MM.1S (cell line): ENCODE measurements at regions not wholly inside any gene's neighbourhood (a gene's known extent, or its start where the extent isn't known, plus 50 kb on each side); places are given as distances from the start of the nearest gene placed in this dataset.

ENCODE experiments used
- DNase-seq: peaks from one replicate; pipeline ENCODE4 v3.0.0-alpha.2; 2015
- H2AFZ ChIP-seq: fragments of 300-600 bp; sonication (generic); 2 replicates; pipeline ENCODE4 v1.6.0; 2016; ENCODE audit warnings: antibody characterized with exemption, low read length
- H3F3A ChIP-seq: fragments of 300-600 bp; sonication (generic); 2 replicates; pipeline ENCODE4 v1.6.1; 2016; ENCODE audit warnings: mild to moderate bottlenecking, antibody characterized with exemption, low read length, moderate library complexity, mixed read lengths; ENCODE audit not compliant: insufficient read depth
- H3K27ac ChIP-seq: fragments of 300-600 bp; sonication (generic); 2 replicates; pipeline ENCODE4 v1.5.1; 2016; ENCODE audit warnings: mild to moderate bottlenecking, low read length
- H3K27me3 ChIP-seq: fragments of 300-600 bp; sonication (generic); replicated peaks from 2 replicates; pipeline ENCODE4 v1.6.0; 2016; ENCODE audit warnings: low read length; ENCODE audit not compliant: insufficient read depth
- H3K36me3 ChIP-seq: fragments of 300-600 bp; sonication (generic); replicated peaks from 2 replicates; pipeline ENCODE4 v1.6.1; 2016; ENCODE audit warnings: mild to moderate bottlenecking, low read length, mixed read lengths; ENCODE audit not compliant: insufficient read depth
- H3K4me1 ChIP-seq: fragments of 300-600 bp; sonication (generic); 2 replicates; pipeline ENCODE4 v1.6.1; 2016; ENCODE audit warnings: low read length, mixed read lengths
- H3K4me2 ChIP-seq: fragments of 300-600 bp; sonication (generic); 2 replicates; pipeline ENCODE4 v1.6.0; 2016; ENCODE audit warnings: low read depth, low read length
- H3K4me3 ChIP-seq: fragments of 300-600 bp; sonication (generic); 2 replicates; pipeline ENCODE4 v1.5.1; 2016; ENCODE audit warnings: low read length, mixed read lengths
- H3K79me2 ChIP-seq: fragments of 300-600 bp; sonication (generic); 2 replicates; pipeline ENCODE4 v1.6.1; 2016; ENCODE audit warnings: mixed run types, low read length, mixed read lengths
- H3K9ac ChIP-seq: fragments of 300-600 bp; sonication (generic); 2 replicates; pipeline ENCODE4 v1.6.1; 2016; ENCODE audit warnings: low read length, mixed read lengths
- H3K9me2 ChIP-seq: fragments of 300-600 bp; sonication (generic); replicated peaks from 2 replicates; pipeline ENCODE4 v1.6.1; 2016; ENCODE audit warnings: mild to moderate bottlenecking, low read length, mixed read lengths; ENCODE audit not compliant: insufficient read depth
- H3K9me3 ChIP-seq: fragments of 300-600 bp; sonication (generic); replicated peaks from 2 replicates; pipeline ENCODE4 v1.6.1; 2016; ENCODE audit warnings: mild to moderate bottlenecking, low read length, mixed read lengths; ENCODE audit not compliant: insufficient read depth
- H4K20me1 ChIP-seq: fragments of 300-600 bp; sonication (generic); 2 replicates; pipeline ENCODE4 v1.6.1; 2016; ENCODE audit warnings: mild to moderate bottlenecking, low read length, moderate library complexity, mixed read lengths; ENCODE audit not compliant: insufficient read depth
- CTCF ChIP-seq: fragments of 300-600 bp; sonication (generic); IDR thresholded peaks from 2 replicates; pipeline ENCODE4 v1.5.1; 2016; ENCODE audit warnings: antibody characterized with exemption, low read length, mixed read lengths
- EZH2 ChIP-seq: fragments of 300-600 bp; sonication (generic); optimal IDR thresholded peaks from 2 replicates; pipeline ENCODE3; 2017; ENCODE audit warnings: low read depth, mild to moderate bottlenecking, antibody characterized with exemption, low read length, mixed read lengths
- EZH2phosphoT487 ChIP-seq: fragments of 300-600 bp; sonication (generic); IDR thresholded peaks from 2 replicates; pipeline ENCODE4 v1.6.1; 2018; ENCODE audit warnings: antibody characterized with exemption, low read length

- no peaks in the 10 kb centered on the region for H3K79me2 ChIP-seq
- no peaks in the 10 kb centered on the region for H3K4me1 ChIP-seq
- no peak for DNase-seq
- no peak overlapping the region for H3K4me2 ChIP-seq
- no peak overlapping the region for H3K9ac ChIP-seq
- no peaks in the 10 kb centered on the region for H4K20me1 ChIP-seq
- TF ChIP-seq EZH2phosphoT487 (no peak), EZH2 (no peak), CTCF (no peak)
- H3K27me3 ChIP-seq = no peaks in the 10 kb centered on the region
- H2AFZ ChIP-seq = no peak overlapping the region
- H3K36me3 ChIP-seq = no peaks in the 10 kb centered on the region
- no peak overlapping the region for H3K27ac ChIP-seq
- no peaks in the 10 kb centered on the region for H3F3A ChIP-seq
- H3K9me2 ChIP-seq = no peaks in the 10 kb centered on the region
- no peaks in the 10 kb centered on the region for H3K9me3 ChIP-seq
- H3K4me3 ChIP-seq = no peak overlapping the region
These were observed 509.9 kb downstream of the ZNF608 start for GRCh38 chr5:124236361-124237205.

GRCh38 chr5:124235576-124235975 lies 510.9 kb downstream of the ZNF608 start:
- Histone ChIP-seq H3F3A (no peaks in the 10 kb centered on the region), H3K36me3 (no peaks in the 10 kb centered on the region), H4K20me1 (no peaks in the 10 kb centered on the region), H3K27ac (no peak overlapping the region), H3K4me2 (no peak overlapping the region), H3K79me2 (no peaks in the 10 kb centered on the region), H3K9me3 (no peaks in the 10 kb centered on the region), H3K9ac (no peak overlapping the region), H3K4me1 (no peaks in the 10 kb centered on the region), H3K9me2 (no peaks in the 10 kb centered on the region), H3K27me3 (no peaks in the 10 kb centered on the region), H3K4me3 (no peak overlapping the region), H2AFZ (no peak overlapping the region)
- DNase-seq = no peak
- no peak for TF ChIP-seq EZH2phosphoT487
- no peak for TF ChIP-seq CTCF
- no peak for TF ChIP-seq EZH2

- Histone ChIP-seq H3K36me3 (no peaks in the 10 kb centered on the region), H3K79me2 (no peaks in the 10 kb centered on the region), H3K4me1 (no peaks in the 10 kb centered on the region), H3F3A (no peaks in the 10 kb centered on the region), H3K27ac (no peak overlapping the region), H3K4me2 (no peak overlapping the region), H3K9ac (no peak overlapping the region), H3K9me2 (no peaks in the 10 kb centered on the region), H3K27me3 (no peaks in the 10 kb centered on the region), H3K4me3 (no peak overlapping the region), H2AFZ (no peak overlapping the region), H3K9me3 (no peaks in the 10 kb centered on the region), H4K20me1 (no peaks in the 10 kb centered on the region)
- no peak for DNase-seq
- TF ChIP-seq EZH2 = no peak
- no peak for TF ChIP-seq CTCF
- TF ChIP-seq EZH2phosphoT487 = no peak
These were observed 511.5 kb downstream of the ZNF608 start for GRCh38 chr5:124234770-124235562.
